ENCODE measurements at regions not wholly inside any gene's neighbourhood (a gene's known extent, or its start where the extent isn't known, plus 50 kb on each side); places are given as distances from the start of the nearest gene placed in this dataset.

DNA sequence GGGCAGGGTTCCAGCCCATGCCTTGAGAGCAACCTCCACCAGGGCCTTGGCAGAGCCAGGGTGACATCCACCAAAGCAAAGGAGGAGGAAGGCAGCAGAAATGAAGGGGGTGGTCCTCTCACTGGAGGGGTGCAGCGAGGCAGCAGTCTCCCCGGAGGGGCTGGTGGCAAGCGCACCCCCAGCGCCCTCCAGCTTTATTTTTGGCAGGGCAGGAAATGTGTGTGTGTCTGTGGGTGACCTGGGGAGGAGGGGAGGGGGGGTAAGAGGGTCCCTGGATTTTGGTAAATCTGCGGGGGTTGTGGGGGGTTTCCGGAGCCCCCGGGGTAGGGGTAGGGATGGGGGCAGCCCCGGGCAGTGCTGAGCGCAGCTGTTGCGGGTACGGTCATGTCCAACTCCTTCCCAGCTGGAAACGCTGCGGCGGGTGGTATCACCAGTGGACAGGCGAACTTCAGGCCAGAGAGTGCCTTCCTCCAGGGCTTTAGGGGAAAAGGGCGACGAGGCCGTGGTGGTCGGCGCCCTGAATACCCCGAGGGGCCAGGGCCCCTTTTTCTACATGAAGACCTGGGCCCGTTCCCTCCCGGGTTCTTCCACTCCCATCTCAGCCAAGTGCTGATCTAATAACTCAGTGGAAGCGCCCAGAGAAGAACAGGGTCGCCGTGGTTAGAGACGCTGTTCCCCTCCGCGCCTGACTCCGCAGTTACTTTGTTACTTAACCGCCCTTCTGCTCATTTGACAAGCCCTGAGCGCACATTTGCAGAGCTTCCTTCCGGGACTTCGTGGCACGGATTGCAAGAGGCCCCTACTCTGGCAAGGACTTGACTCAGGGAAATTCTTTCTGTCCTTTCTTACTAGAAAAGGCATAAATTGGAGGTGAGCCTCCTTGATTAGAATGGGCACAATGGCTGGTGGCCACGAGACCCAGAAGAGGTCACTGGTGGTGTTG lies 55.2 kb downstream of the FOS start:
- peak; percentile 32 for DNase-seq
- POLR2A ChIA-PET: interaction anchor here (0.5 to 2.3 kb wide), 14 partner anchors 9 to 440 kb away, joined by 3 to 15 read pairs (median 4); partner anchors contain the start of genes ERG28, JDP2, NEK9 and TTLL5

DNA sequence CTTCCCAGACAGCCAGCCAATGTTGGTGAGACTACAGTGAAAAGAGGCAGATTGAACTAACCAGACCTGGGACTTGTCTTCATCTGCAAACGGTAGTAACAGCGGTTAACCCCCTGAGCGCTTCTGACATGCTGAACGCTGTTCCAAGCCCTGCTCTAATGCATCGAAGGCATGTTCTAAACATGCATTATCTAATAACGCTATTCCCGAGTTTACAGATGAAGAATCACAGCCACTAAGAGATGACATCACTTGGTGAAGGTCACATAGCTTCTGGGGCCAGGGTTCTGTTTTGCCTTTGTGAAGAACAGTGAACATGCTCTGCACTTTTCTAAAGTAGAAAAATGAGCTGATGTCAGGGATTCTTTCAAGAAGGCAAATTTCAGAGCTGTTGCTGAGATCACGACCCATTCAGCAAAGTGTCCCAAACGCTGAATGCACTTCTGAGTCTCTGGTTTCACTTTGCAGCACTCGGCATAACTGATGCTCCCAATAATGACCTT lies 56.0 kb downstream of the FOS start:
- no peaks in the 10 kb centered on the region for H3K9me3 Mint-ChIP-seq
- intact Hi-C loops (cut with micrococcal nuclease): loop anchor here (2.0 kb wide), 1 partner anchor 92 kb away; no protein-coding TSS in a partner anchor
- no peaks in the 10 kb centered on the region for H3K36me3 Mint-ChIP-seq (ENCODE audit: low read depth)
- TF ChIP-seq, protein P1, sequence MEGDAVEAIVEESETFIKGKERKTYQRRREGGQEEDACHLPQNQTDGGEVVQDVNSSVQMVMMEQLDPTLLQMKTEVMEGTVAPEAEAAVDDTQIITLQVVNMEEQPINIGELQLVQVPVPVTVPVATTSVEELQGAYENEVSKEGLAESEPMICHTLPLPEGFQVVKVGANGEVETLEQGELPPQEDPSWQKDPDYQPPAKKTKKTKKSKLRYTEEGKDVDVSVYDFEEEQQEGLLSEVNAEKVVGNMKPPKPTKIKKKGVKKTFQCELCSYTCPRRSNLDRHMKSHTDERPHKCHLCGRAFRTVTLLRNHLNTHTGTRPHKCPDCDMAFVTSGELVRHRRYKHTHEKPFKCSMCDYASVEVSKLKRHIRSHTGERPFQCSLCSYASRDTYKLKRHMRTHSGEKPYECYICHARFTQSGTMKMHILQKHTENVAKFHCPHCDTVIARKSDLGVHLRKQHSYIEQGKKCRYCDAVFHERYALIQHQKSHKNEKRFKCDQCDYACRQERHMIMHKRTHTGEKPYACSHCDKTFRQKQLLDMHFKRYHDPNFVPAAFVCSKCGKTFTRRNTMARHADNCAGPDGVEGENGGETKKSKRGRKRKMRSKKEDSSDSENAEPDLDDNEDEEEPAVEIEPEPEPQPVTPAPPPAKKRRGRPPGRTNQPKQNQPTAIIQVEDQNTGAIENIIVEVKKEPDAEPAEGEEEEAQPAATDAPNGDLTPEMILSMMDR (IDR thresholded peaks at IDR 0.05): no peak
- peaks cover 27% of the 10 kb centered on the region for H3K4me1 Mint-ChIP-seq
- CTCF ChIA-PET: interaction anchor here (1.0 to 1.8 kb wide), 3 partner anchors 152 to 196 kb away, joined by 3 to 4 read pairs (median 3); no protein-coding TSS in a partner anchor
- POLR2A ChIA-PET: interaction anchor here (1.0 to 2.3 kb wide), 4 partner anchors 9 to 208 kb away, joined by 3 to 7 read pairs (median 4); partner anchors contain the start of genes JDP2 and NEK9
- H3K27ac Mint-ChIP-seq: peak overlapping the region; percentile 81
- peaks cover 4% of the 10 kb centered on the region for H3K27me3 Mint-ChIP-seq
- ATAC-seq (ENCODE audit: low read depth): no peak
- H3K4me3 Mint-ChIP-seq: peak overlapping the region; percentile 84
- no peak for DNase-seq

More for the DNA sequence above, 55.2 kb downstream of the FOS start:
- H3K4me1 Mint-ChIP-seq: peaks cover 27% of the 10 kb centered on the region
- intact Hi-C loops (cut with micrococcal nuclease): loop anchor here (2.0 kb wide), 1 partner anchor 93 kb away; no protein-coding TSS in a partner anchor
- no peaks in the 10 kb centered on the region for H3K9me3 Mint-ChIP-seq
- TF ChIP-seq, protein P1 (IDR thresholded peaks at IDR 0.05): no peak
- H3K36me3 Mint-ChIP-seq (ENCODE audit: low read depth): no peaks in the 10 kb centered on the region
- peak overlapping the region; percentile 81 for H3K27ac Mint-ChIP-seq
- peak; percentile 80 for ATAC-seq (ENCODE audit: low read depth)
- H3K27me3 Mint-ChIP-seq: peaks cover 4% of the 10 kb centered on the region
- peak overlapping the region; percentile 84 for H3K4me3 Mint-ChIP-seq
- CTCF ChIA-PET: interaction anchor here (1.0 to 1.8 kb wide), 3 partner anchors 153 to 195 kb away, joined by 3 to 4 read pairs (median 3); no protein-coding TSS in a partner anchor

DNA sequence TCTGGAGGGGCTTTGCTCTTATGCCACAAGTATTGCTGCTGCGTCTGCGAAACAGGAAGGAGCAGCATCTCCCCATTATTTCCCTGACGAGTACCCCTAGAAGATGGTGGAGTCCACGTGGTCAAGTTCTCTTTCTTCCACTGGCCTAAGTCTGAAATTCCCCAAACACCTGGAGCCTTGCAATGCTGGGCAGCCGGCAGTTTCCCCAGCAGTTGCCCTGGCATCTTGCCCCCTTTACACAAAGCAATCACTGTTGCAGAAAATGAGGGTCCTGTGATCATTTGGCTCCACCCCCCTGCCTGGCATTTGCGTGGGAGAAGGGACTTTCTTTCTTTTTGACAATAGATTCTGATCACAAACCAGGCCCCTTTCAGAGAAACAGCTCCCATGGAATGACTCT lies 56.9 kb downstream of the FOS start:
- intact Hi-C loops (cut with micrococcal nuclease): loop anchor here (2.0 kb wide), 1 partner anchor 91 kb away; no protein-coding TSS in a partner anchor
- Mint-ChIP-seq H3K4me3 (peak overlapping the region; percentile 47), H3K27ac (peak overlapping the region; percentile 33), H3K9me3 (no peaks in the 10 kb centered on the region), H3K27me3 (peaks cover 4% of the 10 kb centered on the region), H3K4me1 (peaks cover 28% of the 10 kb centered on the region), H3K36me3 (ENCODE audit: low read depth) (no peaks in the 10 kb centered on the region)
- ChIA-PET CTCF (no interaction called here), POLR2A (interaction anchor here (0.6 kb wide), 1 partner anchor 257 kb away, joined by 5 read pairs; no protein-coding TSS in a partner anchor)
- TF ChIP-seq, protein P1 (IDR thresholded peaks at IDR 0.05): no peak
- ATAC-seq (ENCODE audit: low read depth) (no peak), DNase-seq (no peak)

DNA sequence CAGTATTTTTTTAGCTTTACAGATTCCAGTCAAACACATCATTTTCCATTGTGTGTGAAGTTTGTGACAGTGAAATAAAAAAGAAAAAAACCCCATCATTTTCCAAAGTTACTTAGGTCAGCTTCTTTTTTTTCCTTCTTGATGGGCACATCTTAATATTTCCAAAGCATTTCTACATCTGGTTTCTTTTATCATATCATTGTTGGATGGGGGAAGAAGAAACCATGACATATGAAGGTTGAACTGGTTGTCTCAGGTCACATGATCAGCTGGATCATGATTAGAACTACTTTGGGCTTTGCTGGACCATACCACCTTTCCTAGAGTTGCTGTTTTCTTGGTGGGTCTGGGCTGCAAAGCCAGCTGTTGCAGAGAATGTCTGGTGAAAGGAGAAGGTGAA lies 59.8 kb downstream of the FOS start:
- CTCF ChIA-PET: no interaction called here
- DNase-seq (no peak), ATAC-seq (ENCODE audit: low read depth) (no peak)
- H3K27ac Mint-ChIP-seq: no peak overlapping the region
- H3K36me3 Mint-ChIP-seq (ENCODE audit: low read depth): no peaks in the 10 kb centered on the region
- H3K4me3 Mint-ChIP-seq: no peak overlapping the region
- POLR2A ChIA-PET: interaction anchor here (0.6 kb wide), 1 partner anchor 170 kb away, joined by 3 read pairs; no protein-coding TSS in a partner anchor
- no peaks in the 10 kb centered on the region for H3K27me3 Mint-ChIP-seq
- no peaks in the 10 kb centered on the region for H3K9me3 Mint-ChIP-seq
- intact Hi-C loops (cut with micrococcal nuclease): no loop called here
- peaks cover 38% of the 10 kb centered on the region for H3K4me1 Mint-ChIP-seq
- TF ChIP-seq, protein P1 (IDR thresholded peaks at IDR 0.05): no peak

DNA sequence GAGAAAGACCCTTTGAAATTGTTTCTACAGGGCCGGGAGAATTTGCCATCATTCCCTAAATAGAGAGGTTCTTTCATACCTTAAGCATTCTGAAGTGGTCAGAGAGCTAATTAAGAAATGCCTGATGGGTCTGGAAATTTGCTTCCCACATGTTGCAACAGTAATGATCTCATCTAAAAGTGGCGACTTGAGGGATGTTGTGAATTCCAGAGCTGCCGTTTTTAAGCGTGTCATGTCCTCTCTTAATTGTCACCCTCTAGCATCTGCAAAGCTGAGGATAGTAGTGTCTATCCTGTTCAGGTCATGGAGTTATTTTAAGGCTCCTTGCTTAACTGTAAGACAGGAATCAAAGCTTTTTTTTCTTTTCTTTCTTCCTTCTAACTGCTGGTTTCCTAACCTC lies 60.4 kb downstream of the FOS start:
- DNase-seq: no peak
- H3K4me3 Mint-ChIP-seq: no peak overlapping the region
- CTCF ChIA-PET: no interaction called here
- no peaks in the 10 kb centered on the region for H3K36me3 Mint-ChIP-seq (ENCODE audit: low read depth)
- TF ChIP-seq, protein P1 (IDR thresholded peaks at IDR 0.05): no peak
- H3K9me3 Mint-ChIP-seq: no peaks in the 10 kb centered on the region
- POLR2A ChIA-PET: no interaction called here
- peaks cover 40% of the 10 kb centered on the region for H3K4me1 Mint-ChIP-seq
- H3K27ac Mint-ChIP-seq: no peak overlapping the region
- H3K27me3 Mint-ChIP-seq: no peaks in the 10 kb centered on the region
- intact Hi-C loops (cut with micrococcal nuclease): no loop called here
- no peak for ATAC-seq (ENCODE audit: low read depth)

Data from activated B cell treated with CpG ODN at 0.5 μM for 24 hours (primary cell).